NB4 (cell line): ENCODE measurements at regions not wholly inside any gene's neighbourhood (a gene's known extent, or its start where the extent isn't known, plus 50 kb on each side); places are given as distances from the start of the nearest gene placed in this dataset.

ENCODE experiments used
- DNase-seq: peaks from one replicate; pipeline ENCODE4 v3.0.0; 2010; ENCODE audit warnings: low read depth
- H3K4me3 ChIP-seq: one replicate; pipeline ENCODE4 v1.5.1; 2011; ENCODE audit warnings: mild to moderate bottlenecking, low read depth, low read length, moderate library complexity
- MYC ChIP-seq: IDR thresholded peaks from 2 replicates; pipeline ENCODE4 v1.6.1; 2011; ENCODE audit warnings: low read depth, low read length
- POLR2A ChIP-seq: IDR thresholded peaks from 2 replicates; pipeline ENCODE4 v1.6.1; 2011; ENCODE audit warnings: mild to moderate bottlenecking; ENCODE audit not compliant: insufficient read length; ENCODE audit errors: extremely low read depth
- TF ChIP-seq, protein P1 (sequence below): IDR thresholded peaks from 2 replicates; pipeline ENCODE4 v1.6.1; 2011; ENCODE audit warnings: low read depth, low read length
- TF ChIP-seq, protein P2 (sequence below): IDR thresholded peaks from one replicate; pipeline ENCODE4 v1.5.1; 2012; ENCODE audit warnings: low read depth, low read length

DNA sequence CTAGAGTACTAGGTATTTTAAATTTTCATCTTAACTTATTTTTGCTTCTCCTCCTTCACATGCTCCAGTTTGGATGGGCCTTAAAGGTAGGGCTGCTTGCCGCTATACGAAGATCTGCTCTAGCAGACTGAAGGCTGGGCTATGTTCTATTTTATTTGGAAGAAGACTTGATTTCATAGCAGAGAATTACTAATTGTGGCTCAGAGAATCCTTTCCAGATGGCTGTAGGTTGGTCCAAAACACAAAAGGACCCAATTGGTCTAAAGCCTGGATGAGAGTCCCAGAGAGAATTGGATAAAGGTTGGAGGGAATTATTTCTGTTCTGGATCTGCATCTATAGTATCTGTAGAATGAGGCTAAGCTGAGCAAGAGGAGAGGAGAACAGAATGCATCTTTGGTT, 719.4 kb upstream of the PTBP2 start:
- TF ChIP-seq POLR2A (no peak), MYC (no peak)
- TF ChIP-seq, protein P1, sequence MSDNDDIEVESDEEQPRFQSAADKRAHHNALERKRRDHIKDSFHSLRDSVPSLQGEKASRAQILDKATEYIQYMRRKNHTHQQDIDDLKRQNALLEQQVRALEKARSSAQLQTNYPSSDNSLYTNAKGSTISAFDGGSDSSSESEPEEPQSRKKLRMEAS, result no peak
- TF ChIP-seq, protein P2, sequence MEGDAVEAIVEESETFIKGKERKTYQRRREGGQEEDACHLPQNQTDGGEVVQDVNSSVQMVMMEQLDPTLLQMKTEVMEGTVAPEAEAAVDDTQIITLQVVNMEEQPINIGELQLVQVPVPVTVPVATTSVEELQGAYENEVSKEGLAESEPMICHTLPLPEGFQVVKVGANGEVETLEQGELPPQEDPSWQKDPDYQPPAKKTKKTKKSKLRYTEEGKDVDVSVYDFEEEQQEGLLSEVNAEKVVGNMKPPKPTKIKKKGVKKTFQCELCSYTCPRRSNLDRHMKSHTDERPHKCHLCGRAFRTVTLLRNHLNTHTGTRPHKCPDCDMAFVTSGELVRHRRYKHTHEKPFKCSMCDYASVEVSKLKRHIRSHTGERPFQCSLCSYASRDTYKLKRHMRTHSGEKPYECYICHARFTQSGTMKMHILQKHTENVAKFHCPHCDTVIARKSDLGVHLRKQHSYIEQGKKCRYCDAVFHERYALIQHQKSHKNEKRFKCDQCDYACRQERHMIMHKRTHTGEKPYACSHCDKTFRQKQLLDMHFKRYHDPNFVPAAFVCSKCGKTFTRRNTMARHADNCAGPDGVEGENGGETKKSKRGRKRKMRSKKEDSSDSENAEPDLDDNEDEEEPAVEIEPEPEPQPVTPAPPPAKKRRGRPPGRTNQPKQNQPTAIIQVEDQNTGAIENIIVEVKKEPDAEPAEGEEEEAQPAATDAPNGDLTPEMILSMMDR, result no peak
- no peak overlapping the region for H3K4me3 ChIP-seq
- no peak for DNase-seq

DNA sequence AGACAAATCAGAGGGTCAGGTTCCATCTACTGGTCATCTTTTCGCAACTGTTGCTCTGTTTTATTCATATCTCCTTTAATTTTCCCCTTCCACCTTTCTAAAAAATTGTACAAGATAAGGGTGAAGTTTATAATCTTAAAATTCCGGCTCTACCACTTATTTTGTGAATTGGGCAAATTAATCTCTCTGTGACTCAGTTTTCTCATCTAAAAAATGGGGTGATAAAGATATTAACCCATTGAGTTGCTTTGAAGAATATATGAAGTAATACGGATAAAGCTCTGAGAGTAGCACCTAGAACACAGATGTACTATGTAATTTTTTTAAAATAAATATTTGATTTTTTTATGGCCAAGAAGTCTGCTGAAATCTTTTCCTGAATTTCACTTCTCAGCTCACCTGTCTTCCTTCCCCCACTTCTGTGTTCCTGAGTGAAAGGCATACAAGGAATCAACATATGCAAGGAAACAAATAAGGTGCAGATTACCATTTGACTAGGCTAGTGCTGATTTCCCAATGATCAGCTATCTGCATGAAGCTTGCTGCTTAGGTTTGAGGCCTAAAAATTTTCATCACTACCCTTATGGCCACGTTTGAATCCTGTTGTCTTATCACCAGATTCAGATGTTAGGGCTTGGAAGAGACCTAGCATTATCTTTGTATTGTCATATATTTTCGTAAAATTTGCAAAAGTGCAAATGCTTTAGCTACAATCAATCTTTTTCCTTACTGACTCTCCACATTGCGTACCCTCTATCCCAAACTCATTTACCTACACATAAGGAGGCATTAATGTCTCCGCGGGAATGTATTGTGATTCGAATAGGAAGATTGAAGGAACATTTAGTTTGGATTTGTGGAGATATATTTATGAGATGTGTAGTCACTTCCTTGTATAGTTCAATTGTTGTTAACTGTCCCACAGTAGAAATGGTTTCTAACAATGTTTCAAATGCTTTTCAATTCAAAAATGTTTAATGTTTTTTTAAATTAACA, 718.3 kb upstream of the PTBP2 start:
- H3K4me3 ChIP-seq, result no peak overlapping the region
- TF ChIP-seq POLR2A, result no peak
- TF ChIP-seq, protein P2, result no peak
- TF ChIP-seq MYC, result no peak
- TF ChIP-seq, protein P1, result no peak
- DNase-seq, result no peak

DNA sequence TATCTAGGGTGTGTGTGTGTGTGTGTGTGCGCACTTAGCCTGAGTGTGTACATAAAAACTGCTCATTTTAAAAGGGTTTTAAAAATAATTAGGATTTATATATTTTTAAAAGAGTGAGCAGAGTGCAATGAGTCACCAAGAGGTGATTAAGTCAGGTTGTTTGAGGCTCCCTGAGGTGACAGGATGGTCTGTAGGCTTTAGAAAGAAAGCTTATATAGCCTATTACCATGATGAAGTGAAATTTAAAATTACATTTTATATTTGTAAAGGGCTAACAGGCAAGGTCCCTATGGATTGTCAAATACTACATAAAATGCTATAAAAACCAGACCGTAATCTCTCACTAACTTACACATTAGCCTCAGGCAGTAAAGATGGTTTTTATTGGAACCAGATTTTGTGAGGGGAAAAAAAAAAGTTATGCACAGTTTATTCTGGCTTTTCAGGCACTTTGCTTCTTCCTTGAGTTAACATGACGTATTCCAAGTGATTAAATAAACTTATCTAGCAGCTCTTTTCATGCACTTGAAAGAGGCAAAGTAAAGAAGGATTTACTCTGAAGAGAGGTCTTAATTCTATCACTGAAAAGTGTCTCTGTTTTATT, 711.7 kb upstream of the PTBP2 start:
- DNase-seq, result no peak
- no peak overlapping the region for H3K4me3 ChIP-seq

DNA sequence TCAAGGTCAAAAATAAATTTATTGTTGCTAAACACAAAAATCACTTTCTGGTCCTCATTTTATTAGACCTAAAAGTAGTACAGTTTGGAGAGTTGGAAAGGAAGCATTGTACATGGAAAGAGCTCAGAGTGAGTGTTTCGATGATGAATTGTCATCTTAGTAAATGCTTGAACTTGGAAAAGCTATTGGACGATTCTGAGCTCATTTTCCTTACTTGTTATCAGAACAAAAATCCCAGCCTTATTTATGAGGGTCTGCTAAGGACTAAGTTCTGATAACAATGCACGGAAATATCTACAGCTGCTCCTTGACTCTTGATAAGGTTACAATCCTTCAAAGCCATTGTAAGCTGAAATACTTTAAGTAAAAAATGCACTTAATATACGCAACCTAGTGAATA, 710.0 kb upstream of the PTBP2 start:
- no peak for DNase-seq
- TF ChIP-seq, protein P2, result no peak
- no peak for TF ChIP-seq POLR2A

More for the DNA sequence above, 711.7 kb upstream of the PTBP2 start:
- TF ChIP-seq, protein P2, result no peak
- TF ChIP-seq MYC (no peak), POLR2A (no peak)
- TF ChIP-seq, protein P1, result no peak

DNA sequence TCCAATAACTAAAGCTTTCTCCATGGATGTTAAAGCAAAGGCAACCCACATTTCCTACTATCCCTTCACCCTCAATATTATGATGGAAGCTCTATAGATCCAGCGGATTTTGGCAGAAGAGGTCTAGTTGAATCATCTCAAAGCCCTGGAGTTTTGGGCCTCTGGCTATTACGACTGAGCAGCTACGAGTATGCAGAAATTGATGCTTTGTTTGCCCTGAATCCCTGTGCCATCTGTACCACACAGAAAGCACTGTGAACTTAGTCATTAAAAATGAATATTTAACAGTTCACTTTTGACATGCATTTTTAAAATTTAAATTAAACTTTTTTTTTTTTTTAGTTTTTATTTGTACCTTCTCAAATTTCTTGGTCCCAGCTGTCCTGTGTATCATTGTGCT, 705.4 kb upstream of the PTBP2 start:
- no peak overlapping the region for H3K4me3 ChIP-seq
- TF ChIP-seq, protein P1, result no peak
- TF ChIP-seq MYC (no peak), POLR2A (no peak)
- TF ChIP-seq, protein P2, result no peak
- no peak for DNase-seq

More for the DNA sequence above, 710.0 kb upstream of the PTBP2 start:
- no peak overlapping the region for H3K4me3 ChIP-seq
